Nephron progenitor cell (in vitro differentiated cells): ENCODE measurements at regions not wholly inside any gene's neighbourhood (a gene's known extent, or its start where the extent isn't known, plus 50 kb on each side); places are given as distances from the start of the nearest gene placed in this dataset.

Source experiments
- DNase-seq: peaks from one replicate; pipeline ENCODE4 v3.0.0; 2021
- H3K27ac Mint-ChIP-seq: 2 replicates; pipeline ENCODE4 v1.8.0; 2021; ENCODE audit warnings: mild to moderate bottlenecking, moderate library complexity, mixed read lengths
- H3K27me3 Mint-ChIP-seq: 2 replicates; pipeline ENCODE4 v1.8.0; 2021; ENCODE audit warnings: mild to moderate bottlenecking, low read depth, mixed read lengths; ENCODE audit not compliant: poor library complexity
- H3K36me3 Mint-ChIP-seq: 2 replicates; pipeline ENCODE4 v1.8.0; 2021; ENCODE audit warnings: low read depth, mixed read lengths
- H3K4me1 Mint-ChIP-seq: 2 replicates; pipeline ENCODE4 v1.8.0; 2021; ENCODE audit warnings: mixed read lengths
- H3K4me3 Mint-ChIP-seq: 2 replicates; pipeline ENCODE4 v1.8.0; 2021; ENCODE audit warnings: mild to moderate bottlenecking, moderate library complexity, mixed read lengths
- H3K9me3 Mint-ChIP-seq: 2 replicates; pipeline ENCODE4 v1.8.0; 2021; ENCODE audit warnings: mild to moderate bottlenecking, moderate library complexity, mixed read lengths
- TF ChIP-seq, protein P1 (sequence below): fragments of 200-600 bp; sonication (generic); IDR thresholded peaks from 2 replicates; pipeline ENCODE4 v1.5.0; 2021; ENCODE audit warnings: antibody characterized with exemption

- Mint-ChIP-seq H3K27me3 (no peaks in the 10 kb centered on the region), H3K36me3 (no peaks in the 10 kb centered on the region), H3K27ac (no peak overlapping the region), H3K9me3 (no peaks in the 10 kb centered on the region), H3K4me3 (no peak overlapping the region), H3K4me1 (no peaks in the 10 kb centered on the region)
- TF ChIP-seq, protein P1, sequence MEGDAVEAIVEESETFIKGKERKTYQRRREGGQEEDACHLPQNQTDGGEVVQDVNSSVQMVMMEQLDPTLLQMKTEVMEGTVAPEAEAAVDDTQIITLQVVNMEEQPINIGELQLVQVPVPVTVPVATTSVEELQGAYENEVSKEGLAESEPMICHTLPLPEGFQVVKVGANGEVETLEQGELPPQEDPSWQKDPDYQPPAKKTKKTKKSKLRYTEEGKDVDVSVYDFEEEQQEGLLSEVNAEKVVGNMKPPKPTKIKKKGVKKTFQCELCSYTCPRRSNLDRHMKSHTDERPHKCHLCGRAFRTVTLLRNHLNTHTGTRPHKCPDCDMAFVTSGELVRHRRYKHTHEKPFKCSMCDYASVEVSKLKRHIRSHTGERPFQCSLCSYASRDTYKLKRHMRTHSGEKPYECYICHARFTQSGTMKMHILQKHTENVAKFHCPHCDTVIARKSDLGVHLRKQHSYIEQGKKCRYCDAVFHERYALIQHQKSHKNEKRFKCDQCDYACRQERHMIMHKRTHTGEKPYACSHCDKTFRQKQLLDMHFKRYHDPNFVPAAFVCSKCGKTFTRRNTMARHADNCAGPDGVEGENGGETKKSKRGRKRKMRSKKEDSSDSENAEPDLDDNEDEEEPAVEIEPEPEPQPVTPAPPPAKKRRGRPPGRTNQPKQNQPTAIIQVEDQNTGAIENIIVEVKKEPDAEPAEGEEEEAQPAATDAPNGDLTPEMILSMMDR: no peak
- DNase-seq: no peak
These were observed 133.4 kb upstream of the PAPPA start for GRCh38 chr9:116020146-116020545.

DNA sequence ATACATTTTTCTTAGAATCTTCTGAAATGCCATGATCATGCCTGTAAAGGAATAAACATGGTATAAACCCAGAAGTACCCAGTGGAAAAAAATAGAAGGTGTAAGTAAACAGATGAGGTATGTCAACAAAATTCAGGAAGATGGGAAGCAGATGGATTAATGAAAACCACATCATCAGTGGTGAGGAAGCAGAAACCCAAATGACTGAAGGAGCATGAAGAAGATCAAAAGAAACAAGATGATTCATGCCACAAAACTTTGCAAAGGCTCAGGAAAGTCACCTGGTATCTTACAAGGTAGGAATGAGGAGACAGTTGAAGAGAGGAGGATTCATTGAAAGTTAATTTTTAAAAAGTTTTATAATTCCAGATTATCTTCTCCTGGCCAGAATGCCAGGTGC lies 132.8 kb upstream of the PAPPA start:
- DNase-seq: no peak
- Mint-ChIP-seq H3K9me3 (no peaks in the 10 kb centered on the region), H3K4me1 (no peaks in the 10 kb centered on the region), H3K27ac (no peak overlapping the region), H3K4me3 (no peak overlapping the region), H3K36me3 (no peaks in the 10 kb centered on the region), H3K27me3 (no peaks in the 10 kb centered on the region)
- TF ChIP-seq, protein P1: no peak

DNA sequence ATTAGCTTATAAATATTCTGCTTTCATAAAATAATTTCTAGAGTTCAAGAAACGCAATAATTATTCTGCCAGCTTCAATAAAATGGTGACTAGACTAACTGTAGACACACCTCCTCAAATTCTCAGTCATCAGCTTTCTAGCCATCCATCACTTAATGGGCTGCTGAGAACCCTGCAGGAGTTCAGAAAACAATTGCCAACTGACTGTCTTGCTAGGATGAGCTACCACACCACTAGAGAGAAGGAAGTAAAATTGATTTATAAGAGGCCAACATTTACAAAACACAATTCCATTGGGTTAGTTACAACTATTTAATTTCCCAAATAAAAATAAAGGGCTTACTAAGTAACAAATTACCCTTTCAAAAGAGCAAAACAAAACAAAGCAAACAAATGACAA lies 126.5 kb upstream of the PAPPA start:
- H3K27me3 Mint-ChIP-seq: no peaks in the 10 kb centered on the region
- no peak for DNase-seq
- H3K36me3 Mint-ChIP-seq: peaks cover 12% of the 10 kb centered on the region
- H3K4me3 Mint-ChIP-seq: no peak overlapping the region
- H3K9me3 Mint-ChIP-seq: peaks cover 27% of the 10 kb centered on the region
- H3K4me1 Mint-ChIP-seq: peaks cover 10% of the 10 kb centered on the region
- TF ChIP-seq, protein P1: no peak
- no peak overlapping the region for H3K27ac Mint-ChIP-seq

GRCh38 chr9:116027511-116027910 lies 126.1 kb upstream of the PAPPA start:
- H3K27ac Mint-ChIP-seq: no peak overlapping the region
- H3K27me3 Mint-ChIP-seq: no peaks in the 10 kb centered on the region
- peaks cover 12% of the 10 kb centered on the region for H3K36me3 Mint-ChIP-seq
- no peak for DNase-seq
- H3K9me3 Mint-ChIP-seq: peaks cover 27% of the 10 kb centered on the region
- H3K4me3 Mint-ChIP-seq: no peak overlapping the region
- TF ChIP-seq, protein P1: no peak
- peaks cover 10% of the 10 kb centered on the region for H3K4me1 Mint-ChIP-seq

DNA sequence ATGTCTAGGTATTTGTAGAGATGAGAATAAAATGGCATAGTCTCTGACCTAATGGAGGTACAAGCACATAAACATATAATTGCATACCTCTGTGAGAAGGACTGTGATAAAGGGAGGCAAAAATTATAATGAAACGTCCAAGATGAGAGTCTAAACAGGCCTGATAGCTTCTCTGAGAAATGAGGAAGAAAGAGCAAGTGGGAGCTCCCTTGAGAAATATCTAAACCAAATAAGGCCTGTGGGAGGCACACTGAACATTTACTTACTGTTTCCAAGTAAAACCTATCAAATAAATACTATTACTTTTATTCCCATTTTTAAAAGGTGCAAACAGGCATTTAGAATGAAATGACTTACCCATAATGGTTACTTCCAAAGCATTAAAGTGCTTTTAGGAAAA lies 125.6 kb upstream of the PAPPA start:
- DNase-seq: no peak
- H3K36me3 Mint-ChIP-seq: peaks cover 12% of the 10 kb centered on the region
- peaks cover 27% of the 10 kb centered on the region for H3K9me3 Mint-ChIP-seq
- no peak overlapping the region for H3K27ac Mint-ChIP-seq
- H3K4me1 Mint-ChIP-seq: peaks cover 10% of the 10 kb centered on the region
- H3K4me3 Mint-ChIP-seq: no peak overlapping the region
- H3K27me3 Mint-ChIP-seq: no peaks in the 10 kb centered on the region
- TF ChIP-seq, protein P1: no peak

- Mint-ChIP-seq H3K4me1 (peaks cover 10% of the 10 kb centered on the region), H3K4me3 (no peak overlapping the region), H3K27ac (no peak overlapping the region), H3K36me3 (peaks cover 12% of the 10 kb centered on the region), H3K9me3 (peaks cover 27% of the 10 kb centered on the region), H3K27me3 (peaks cover 2% of the 10 kb centered on the region)
- TF ChIP-seq, protein P1: no peak
- no peak for DNase-seq
These were observed 123.1 kb upstream of the PAPPA start for GRCh38 chr9:116030517-116030916.
